Upper lobe of left lung (tissue), 6 donors: ENCODE measurements at regions not wholly inside any gene's neighbourhood (a gene's known extent, or its start where the extent isn't known, plus 50 kb on each side); places are given as distances from the start of the nearest gene placed in this dataset.

Experiments used
- ATAC-seq, 2 donors: fragments of 200-7000 bp; cut with Tn5 transposase; one replicate each; pipeline ENCODE4 v1.9.1; 2022; ENCODE audit warnings: mild to moderate bottlenecking in 2 of 2, moderate library complexity in 2 of 2; ENCODE audit not compliant: low FRiP score in 2 of 2
- DNase-seq, 2 donors: peaks; one replicate each; pipeline ENCODE4 v3.0.0-alpha.2; 2019 to 2020
- H3K27ac ChIP-seq, 4 donors: fragments of 200-600 bp; sonication (generic); one replicate each; pipeline ENCODE4 v1.5.1; 2016 to 2019
- H3K27me3 ChIP-seq, 4 donors: fragments of 200-600 bp; sonication (generic); one replicate each; pipeline ENCODE4 v1.5.1; 2017 to 2019
- H3K36me3 ChIP-seq, 4 donors: fragments of 200-600 bp; sonication (generic); one replicate each; pipeline ENCODE4 v1.5.1; 2016 to 2019
- H3K4me1 ChIP-seq, 4 donors: fragments of 200-600 bp; sonication (generic); one replicate each; pipeline ENCODE4 v1.5.1; 2018 to 2019
- H3K4me3 ChIP-seq, 4 donors: fragments of 200-600 bp; sonication (generic); one replicate each; pipeline ENCODE4 v1.5.1; 2017 to 2019; ENCODE audit warnings: mild to moderate bottlenecking in 2 of 4, moderate library complexity in 1 of 4
- H3K9me3 ChIP-seq, 4 donors: fragments of 200-600 bp; sonication (generic); one replicate each; pipeline ENCODE4 v1.5.1; 2018 to 2019
- CTCF ChIP-seq, 6 experiments: fragments of 450-650 bp in 4 of 6; fragments of 200-600 bp in 2 of 6; sonication (generic) in 2 of 6; IDR thresholded peaks; one replicate each; pipeline ENCODE4 v1.5.1; 2016 to 2019; ENCODE audit warnings: antibody characterized with exemption in 6 of 6
- EP300 ChIP-seq, 4 donors: sonication (generic); formaldehyde crosslinking; IDR thresholded peaks; one replicate each; pipeline ENCODE4 v1.5.1; 2017; ENCODE audit warnings: antibody characterized with exemption in 4 of 4, control low read depth in 2 of 4
- POLR2A ChIP-seq, 4 donors: fragments of 450-650 bp; IDR thresholded peaks; one replicate each; pipeline ENCODE4 v1.5.1; 2016 to 2017; ENCODE audit warnings: antibody characterized with exemption in 4 of 4, mild to moderate bottlenecking in 2 of 4
- POLR2AphosphoS5 ChIP-seq, 2 donors: sonication (generic); formaldehyde crosslinking; IDR thresholded peaks; one replicate each; pipeline ENCODE4 v1.5.1; 2017; ENCODE audit warnings: antibody characterized with exemption in 2 of 2
- WGBS, 2 donors: methylation state at CpG; one replicate each; pipeline ENCODE4 v1.1.5; 2017 to 2018; 5-methylcytosine and 5-hydroxymethylcytosine counted together
- donor health status: DM: no; HTN: no; CAD: no; lungs with moderate emphysema.
- donor health status: DM: no; HTN: yes; CAD: no; lungs with severe emphysema.

- H3K4me1 ChIP-seq = no peaks in the 10 kb centered on the region
- no peak overlapping the region for H3K4me3 ChIP-seq
- ATAC-seq (no peak), DNase-seq (no peak)
- H3K27ac ChIP-seq = no peak overlapping the region
- no peaks in the 10 kb centered on the region for H3K36me3 ChIP-seq
- WGBS, 2 donors = 75 to 81% methylated on average over 4 of the region's 4 CpGs
- no peak for TF ChIP-seq CTCF (IDR thresholded peaks at IDR 0.05)
- TF ChIP-seq EP300 (IDR thresholded peaks at IDR 0.05) = no peak
- no peak for TF ChIP-seq POLR2AphosphoS5 (IDR thresholded peaks at IDR 0.05)
- no peak for TF ChIP-seq POLR2A (IDR thresholded peaks at IDR 0.05)
- H3K9me3 ChIP-seq = no peaks in the 10 kb centered on the region
- no peaks in the 10 kb centered on the region for H3K27me3 ChIP-seq
Measured at GRCh38 chr5:117189784-117190183, 615.2 kb upstream of the SEMA6A start.

- Histone ChIP-seq H3K4me3 (no peak overlapping the region), H3K27ac (no peak overlapping the region), H3K4me1 (no peaks in the 10 kb centered on the region), H3K9me3 (no peaks in the 10 kb centered on the region), H3K36me3 (no peaks in the 10 kb centered on the region), H3K27me3 (no peaks in the 10 kb centered on the region)
- DNase-seq (no peak), ATAC-seq (no peak)
- WGBS, 2 donors = 44 to 48% methylated on average over 1 of the region's 1 CpG
- TF ChIP-seq CTCF (IDR thresholded peaks at IDR 0.05) (no peak), POLR2AphosphoS5 (IDR thresholded peaks at IDR 0.05) (no peak), EP300 (IDR thresholded peaks at IDR 0.05) (no peak), POLR2A (IDR thresholded peaks at IDR 0.05) (no peak)
Measured at GRCh38 chr5:117188211-117188610, 613.6 kb upstream of the SEMA6A start.

GRCh38 chr5:117186751-117187150 lies 612.1 kb upstream of the SEMA6A start:
- Histone ChIP-seq H3K4me1 (no peaks in the 10 kb centered on the region), H3K27me3 (no peaks in the 10 kb centered on the region), H3K4me3 (no peak overlapping the region), H3K36me3 (no peaks in the 10 kb centered on the region), H3K27ac (no peak overlapping the region), H3K9me3 (no peaks in the 10 kb centered on the region)
- 80 to 87% methylated on average over 3 of the region's 3 CpGs for WGBS, 2 donors
- TF ChIP-seq CTCF (IDR thresholded peaks at IDR 0.05) (no peak), EP300 (IDR thresholded peaks at IDR 0.05) (no peak), POLR2A (IDR thresholded peaks at IDR 0.05) (no peak), POLR2AphosphoS5 (IDR thresholded peaks at IDR 0.05) (no peak)
- ATAC-seq (no peak), DNase-seq (no peak)

- 49 to 77% methylated on average over 2 of the region's 2 CpGs for WGBS, 2 donors
- Histone ChIP-seq H3K4me3 (no peak overlapping the region), H3K4me1 (no peaks in the 10 kb centered on the region), H3K27ac (no peak overlapping the region), H3K27me3 (no peaks in the 10 kb centered on the region), H3K36me3 (no peaks in the 10 kb centered on the region), H3K9me3 (no peaks in the 10 kb centered on the region)
- TF ChIP-seq POLR2AphosphoS5 (IDR thresholded peaks at IDR 0.05) (no peak), CTCF (IDR thresholded peaks at IDR 0.05) (no peak), EP300 (IDR thresholded peaks at IDR 0.05) (no peak), POLR2A (IDR thresholded peaks at IDR 0.05) (no peak)
- no peak for DNase-seq
- no peak for ATAC-seq
Measured at GRCh38 chr5:117183326-117183725, 608.7 kb upstream of the SEMA6A start.

- Histone ChIP-seq H3K27ac (no peak overlapping the region), H3K36me3 (no peaks in the 10 kb centered on the region), H3K27me3 (no peaks in the 10 kb centered on the region), H3K4me1 (no peaks in the 10 kb centered on the region), H3K4me3 (no peak overlapping the region), H3K9me3 (no peaks in the 10 kb centered on the region)
- ATAC-seq (no peak), DNase-seq (no peak)
- TF ChIP-seq EP300 (IDR thresholded peaks at IDR 0.05) = no peak
- TF ChIP-seq CTCF (IDR thresholded peaks at IDR 0.05) = no peak
- TF ChIP-seq POLR2AphosphoS5 (IDR thresholded peaks at IDR 0.05) = no peak
- WGBS, 2 donors = 79 to 91% methylated on average over 1 of the region's 1 CpG
Measured at GRCh38 chr5:117182104-117182503, 607.5 kb upstream of the SEMA6A start.
